ENCODE measurements at regions not wholly inside any gene's neighbourhood (a gene's known extent, or its start where the extent isn't known, plus 50 kb on each side); places are given as distances from the start of the nearest gene placed in this dataset.

DNA sequence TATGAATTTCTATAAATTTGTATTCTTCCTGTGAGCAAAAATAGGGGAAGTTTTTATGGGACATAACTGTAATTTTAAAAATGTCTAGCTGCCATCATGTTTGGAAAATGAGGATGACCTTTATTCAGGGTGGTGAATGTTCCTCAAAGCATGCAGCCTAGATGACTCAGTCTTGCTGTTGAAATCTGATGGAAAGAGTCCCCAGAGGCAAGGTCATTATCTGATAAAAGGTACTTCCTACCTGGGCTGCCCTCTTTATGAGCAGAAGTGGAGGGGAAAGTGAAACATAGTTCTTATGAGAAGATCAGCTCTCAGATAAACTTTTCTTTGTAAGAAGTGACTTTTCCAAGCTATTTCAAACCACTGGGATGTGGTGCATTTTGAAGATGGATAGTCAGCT, 1144.7 kb upstream of the PIK3C3 start:
- no peak for DNase-seq (ENCODE audit: low read depth in 2 of 2)

DNA sequence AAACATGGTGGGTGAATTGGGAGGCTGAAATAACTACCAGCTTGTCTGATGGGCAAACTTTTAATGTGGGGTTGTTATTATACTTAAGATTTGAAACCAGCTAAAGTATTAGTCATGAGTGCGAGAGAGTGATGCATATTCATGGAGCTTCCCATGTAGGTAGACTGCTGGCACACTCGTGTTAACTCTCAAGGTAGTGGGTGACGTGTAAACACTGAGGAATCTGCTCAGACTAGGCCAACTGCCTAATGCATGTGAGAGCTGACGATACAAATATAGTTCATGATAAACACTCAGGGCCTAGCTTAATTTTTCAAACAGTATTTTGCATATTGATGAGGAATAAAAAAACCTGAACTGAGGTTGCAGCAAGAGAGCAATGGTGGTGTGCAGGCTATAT, 1165.7 kb upstream of the PIK3C3 start:
- DNase-seq (ENCODE audit: low read depth in 2 of 2), result no peak

DNA sequence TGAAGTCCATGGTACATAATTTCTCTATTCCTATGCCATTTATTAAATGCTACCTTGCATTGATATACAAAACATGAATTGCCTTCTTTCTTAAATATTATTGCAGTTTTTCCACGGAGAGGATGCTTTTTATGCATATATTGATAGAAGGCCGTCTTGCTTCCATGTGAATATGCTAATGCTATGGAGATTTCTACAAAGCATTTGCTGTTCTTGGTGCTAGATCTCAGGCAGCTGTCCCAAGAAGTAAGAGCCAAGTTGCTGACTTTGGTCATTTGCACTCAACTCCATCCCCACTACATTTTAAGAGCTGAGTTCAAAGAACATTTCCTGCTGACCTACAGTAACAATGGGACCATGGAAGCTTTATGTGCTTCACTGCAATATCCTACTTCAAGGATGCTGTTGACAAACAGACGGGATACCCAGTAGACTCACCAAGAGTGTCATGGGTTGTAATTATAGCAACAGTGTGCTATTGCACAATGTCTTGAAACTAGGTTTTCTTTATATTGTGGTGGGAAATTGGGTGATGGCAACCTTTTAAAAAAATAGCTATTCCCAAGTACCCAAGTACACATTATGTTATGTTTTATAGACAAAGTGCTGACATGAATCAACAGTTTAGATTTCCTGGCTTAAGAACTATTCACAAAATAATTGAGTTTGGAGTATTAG, 1172.4 kb upstream of the PIK3C3 start:
- no peak for DNase-seq (ENCODE audit: low read depth in 2 of 2)

DNA sequence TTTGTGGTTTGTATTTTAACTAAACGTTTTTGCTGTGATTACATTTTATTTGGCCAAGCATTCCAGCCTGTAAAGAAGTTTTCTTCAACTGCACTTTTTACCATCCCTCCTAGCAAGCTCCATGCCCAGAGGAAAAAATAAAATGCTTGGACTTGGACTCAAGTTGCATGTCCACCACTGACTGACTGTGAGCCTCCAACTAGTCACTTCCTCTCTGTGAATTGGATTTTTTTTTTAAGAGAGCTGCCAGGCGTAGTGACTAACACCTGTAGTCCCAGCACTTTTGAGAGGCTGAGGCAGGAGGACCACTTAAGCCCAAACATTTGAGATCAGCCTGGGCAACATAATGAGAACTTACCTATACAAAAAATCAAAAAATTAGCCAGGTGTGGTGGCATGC, 1185.2 kb upstream of the PIK3C3 start:
- DNase-seq (ENCODE audit: low read depth in 2 of 2), result no peak

DNA sequence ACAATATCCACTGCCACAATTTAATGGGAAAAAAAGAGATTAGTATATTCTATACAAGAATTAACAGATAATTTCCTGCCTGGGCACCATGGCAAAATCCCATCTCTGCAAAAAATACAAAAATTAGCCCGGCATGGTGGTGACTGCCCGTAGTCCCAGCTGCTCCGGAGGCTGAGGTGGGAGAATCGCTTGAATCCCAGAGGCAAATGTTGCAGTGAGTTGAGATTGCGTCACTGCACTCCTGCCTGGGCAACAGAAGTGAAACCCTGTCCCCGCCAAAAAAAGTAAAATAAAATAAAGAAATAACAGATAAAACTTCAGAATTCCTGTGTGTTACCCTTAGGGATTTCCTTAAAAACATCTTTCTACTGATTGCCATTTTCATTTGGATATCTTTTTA, 1194.8 kb upstream of the PIK3C3 start:
- no peak for DNase-seq (ENCODE audit: low read depth in 2 of 2)

DNA sequence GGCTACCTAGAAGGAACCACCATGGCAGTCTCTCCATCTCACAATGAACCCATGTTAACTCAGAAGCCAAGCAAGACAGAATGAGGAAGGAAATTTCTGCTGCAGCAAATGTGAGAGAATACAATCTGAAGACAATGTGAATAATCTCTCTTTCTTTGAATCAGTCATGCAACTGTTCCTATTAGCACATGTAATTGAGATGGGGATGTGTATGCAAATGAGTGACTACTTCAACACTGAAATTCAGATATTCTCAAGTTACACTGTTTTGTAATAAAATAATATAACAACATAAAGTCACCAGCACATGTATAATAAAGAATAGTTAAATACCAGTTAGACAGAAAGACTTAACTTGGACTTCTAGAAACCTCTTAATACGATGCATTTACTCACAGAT, 1200.6 kb upstream of the PIK3C3 start:
- no peak for DNase-seq (ENCODE audit: low read depth in 2 of 2)

DNA sequence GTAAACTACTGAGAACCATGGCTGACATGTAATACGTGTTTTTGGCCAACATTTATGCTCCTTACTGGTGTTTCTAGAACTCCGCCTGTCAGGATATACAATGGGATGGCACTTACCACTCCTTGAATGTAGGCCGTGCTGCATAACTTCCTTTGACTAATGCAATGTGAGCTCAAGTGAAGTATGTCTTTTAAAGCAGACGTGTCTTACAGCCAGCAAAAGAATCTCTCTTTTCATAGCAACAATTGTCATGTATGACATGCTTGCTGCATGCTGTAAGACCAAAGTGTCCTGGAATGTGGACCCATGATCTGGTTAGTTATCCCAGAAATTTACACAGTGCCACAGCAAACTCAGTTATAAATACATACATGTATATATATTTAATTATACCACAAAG, 1202.7 kb upstream of the PIK3C3 start:
- DNase-seq (ENCODE audit: low read depth in 2 of 2), result no peak

DNA sequence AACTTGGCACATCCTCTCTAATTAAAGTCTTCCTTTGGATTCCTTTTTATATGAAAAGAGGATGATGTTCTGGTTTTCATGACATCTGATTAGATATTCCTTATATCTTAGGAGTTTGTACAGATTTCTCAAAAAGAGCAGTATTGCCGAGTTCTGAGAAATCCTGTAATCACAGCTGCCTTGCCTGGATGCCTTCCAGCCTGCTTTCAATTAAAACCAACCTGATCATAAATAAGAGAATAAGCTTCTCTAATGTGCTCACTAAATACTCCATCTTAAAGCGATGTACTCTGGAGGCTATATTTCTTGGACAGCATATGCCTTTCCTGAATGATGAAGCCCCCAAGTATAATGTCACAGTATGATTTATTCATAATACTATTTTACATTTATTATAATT, 1203.8 kb upstream of the PIK3C3 start:
- no peak for DNase-seq (ENCODE audit: low read depth in 2 of 2)

DNA sequence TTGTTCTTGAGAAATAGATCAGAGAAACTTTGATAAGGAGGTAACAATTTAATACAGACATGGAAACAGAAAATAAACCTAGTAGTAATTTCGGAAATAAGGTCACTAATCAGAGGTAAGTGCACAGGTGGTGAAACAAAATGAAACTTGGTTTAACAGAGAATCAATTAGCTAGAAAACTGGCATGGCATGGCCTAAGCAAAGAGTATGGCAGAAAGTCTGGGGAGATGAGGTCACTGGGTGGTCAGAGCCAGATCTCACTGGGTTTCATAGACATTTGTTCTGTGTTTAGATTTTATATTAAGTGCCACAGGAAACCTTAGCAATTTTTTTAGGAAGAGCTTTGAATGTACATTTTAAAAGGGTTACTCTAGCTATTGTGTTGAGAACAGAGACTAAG, 1216.0 kb upstream of the PIK3C3 start:
- no peak for DNase-seq (ENCODE audit: low read depth in 2 of 2)

DNA sequence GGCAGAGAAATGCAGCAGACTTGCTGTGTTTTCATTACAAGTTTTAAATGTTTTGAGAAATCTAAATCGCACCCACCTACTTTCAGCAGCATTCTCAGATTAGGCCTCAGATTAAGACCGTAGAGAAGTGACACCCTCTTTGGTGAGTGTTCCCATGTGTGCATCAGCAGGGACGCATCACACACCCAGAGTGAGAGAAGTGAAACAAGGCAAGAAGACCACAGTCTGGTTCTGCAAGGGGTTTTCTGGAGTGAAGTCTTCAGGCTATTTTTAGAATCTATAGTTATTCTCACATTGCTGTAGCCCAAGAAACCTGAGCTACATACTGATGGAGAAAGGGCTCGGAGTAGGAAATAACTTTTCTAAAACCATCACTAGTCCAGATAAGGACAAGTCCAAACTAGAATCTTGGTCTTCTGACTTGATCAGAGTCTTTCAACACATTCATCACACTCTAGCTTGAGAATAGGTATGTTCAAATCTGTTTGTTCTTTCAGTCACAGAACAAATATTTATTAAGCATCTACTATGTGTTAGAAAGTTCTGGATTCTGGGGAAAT, 1216.6 kb upstream of the PIK3C3 start:
- DNase-seq (ENCODE audit: low read depth in 2 of 2), result no peak

DNA sequence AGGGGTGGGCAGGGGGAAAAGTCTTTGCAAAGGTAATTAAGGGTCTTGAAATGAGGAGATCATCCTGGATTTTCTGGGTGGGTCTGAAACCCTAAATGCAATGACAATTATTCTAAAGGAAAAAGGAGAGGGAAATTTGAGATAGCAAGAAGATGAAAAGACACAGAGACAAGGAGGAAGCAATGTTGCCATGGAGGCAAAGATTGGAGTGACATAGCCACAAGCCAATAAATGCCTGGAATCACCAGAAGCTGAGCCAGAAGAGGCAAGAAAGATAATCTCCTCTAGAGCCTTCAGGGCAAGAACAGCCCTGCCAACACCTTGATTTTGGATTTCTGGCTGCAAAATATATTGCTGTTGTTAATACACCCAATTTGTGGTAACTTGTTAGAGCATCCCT, 1246.3 kb upstream of the PIK3C3 start:
- no peak for DNase-seq (ENCODE audit: low read depth in 2 of 2)

DNA sequence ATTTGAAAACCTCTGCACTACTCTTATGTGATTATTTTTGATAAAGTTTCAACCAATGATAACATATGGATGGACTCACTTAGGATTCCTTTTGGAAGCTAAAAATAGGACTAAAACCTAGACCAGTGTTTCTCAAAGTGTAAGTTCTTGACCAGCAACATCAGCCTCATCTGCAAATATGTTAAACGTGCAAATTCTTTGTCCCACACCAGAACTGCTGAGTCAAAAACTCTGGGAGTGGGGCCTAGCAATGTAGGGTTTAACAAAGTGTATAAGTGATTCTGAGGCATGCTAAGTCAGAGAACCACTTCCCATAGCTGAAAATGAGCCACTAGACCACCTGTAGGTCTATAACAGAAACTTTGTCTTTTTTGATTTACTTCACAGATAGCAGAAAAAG, 1247.2 kb upstream of the PIK3C3 start:
- DNase-seq (ENCODE audit: low read depth in 2 of 2), result no peak

DNA sequence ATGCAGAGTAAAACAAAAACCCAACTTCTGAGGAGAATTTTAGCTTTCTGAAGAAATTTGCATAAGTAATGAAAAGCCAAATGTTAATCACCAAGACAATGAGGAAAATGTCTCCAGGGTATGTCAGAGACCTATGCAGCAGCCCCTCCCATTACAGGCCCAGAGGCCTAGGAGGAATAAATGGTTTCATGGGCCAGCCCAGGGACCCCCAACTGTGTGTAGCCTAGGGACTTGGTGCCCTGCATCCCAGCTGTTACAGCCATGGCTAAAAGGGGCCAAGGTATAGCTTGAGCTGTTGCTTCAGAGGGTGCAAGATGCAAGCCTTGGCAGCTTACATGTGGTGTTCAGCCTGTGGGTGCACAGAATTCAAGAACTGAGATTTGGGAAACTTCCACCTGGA, 1256.9 kb upstream of the PIK3C3 start:
- DNase-seq (ENCODE audit: low read depth in 2 of 2), result no peak

DNA sequence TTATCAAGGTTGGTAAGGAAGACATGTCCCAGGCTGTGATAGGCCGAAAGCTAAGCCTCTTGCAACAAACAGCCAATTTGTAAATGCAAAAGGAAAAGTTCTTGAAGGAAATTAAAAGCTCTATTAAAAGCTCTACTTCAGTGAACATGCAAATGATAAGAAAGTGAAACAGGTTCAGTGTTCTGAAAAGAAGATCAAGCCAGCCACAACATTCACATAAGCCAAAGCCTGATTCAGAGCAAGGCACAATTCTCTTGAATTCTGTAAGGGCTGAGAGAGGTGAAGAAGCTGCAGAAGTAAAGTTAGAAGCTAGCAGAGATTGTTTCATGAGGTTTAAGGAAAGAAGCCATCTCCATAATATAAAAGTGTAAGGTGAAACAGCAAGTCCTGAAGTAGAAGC, 1259.5 kb upstream of the PIK3C3 start:
- DNase-seq (ENCODE audit: low read depth in 2 of 2), result no peak

DNA sequence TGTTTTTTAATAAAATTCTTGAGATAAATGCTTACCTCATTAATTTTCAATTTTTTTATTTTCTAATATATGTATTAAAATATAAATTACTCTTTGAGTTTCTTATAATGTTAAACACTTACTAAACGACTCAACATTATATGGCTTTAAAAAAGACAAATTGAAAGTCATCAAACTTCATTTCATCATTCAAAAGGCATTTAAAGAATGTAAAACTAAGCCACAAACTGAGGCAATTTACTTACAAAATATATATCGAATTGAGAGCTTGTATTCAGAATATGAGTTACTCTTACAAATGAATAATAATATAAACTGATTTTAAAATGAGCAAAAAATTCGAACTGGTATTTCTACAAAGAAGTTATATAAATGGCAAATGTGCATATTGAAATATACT, 1262.2 kb upstream of the PIK3C3 start:
- DNase-seq (ENCODE audit: low read depth in 2 of 2), result no peak

DNA sequence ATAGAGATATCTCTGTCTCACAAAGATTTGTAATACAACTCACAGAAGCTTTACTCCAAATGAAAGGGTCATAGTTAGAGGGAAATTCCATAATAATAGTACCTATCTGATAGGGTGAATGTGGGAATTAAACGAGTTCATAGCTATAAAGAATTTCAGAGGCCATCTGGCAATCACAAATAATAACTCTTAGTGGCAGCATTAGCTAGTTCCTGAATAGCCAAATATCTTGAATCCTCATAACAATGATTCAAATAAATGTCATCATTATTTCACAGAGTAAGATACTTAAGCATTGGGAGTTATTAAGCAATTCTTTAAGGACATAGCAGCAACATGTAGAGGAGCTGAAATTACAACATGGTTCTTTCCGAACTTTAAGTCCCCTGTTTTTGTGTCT, 1265.0 kb upstream of the PIK3C3 start:
- no peak for DNase-seq (ENCODE audit: low read depth in 2 of 2)

DNA sequence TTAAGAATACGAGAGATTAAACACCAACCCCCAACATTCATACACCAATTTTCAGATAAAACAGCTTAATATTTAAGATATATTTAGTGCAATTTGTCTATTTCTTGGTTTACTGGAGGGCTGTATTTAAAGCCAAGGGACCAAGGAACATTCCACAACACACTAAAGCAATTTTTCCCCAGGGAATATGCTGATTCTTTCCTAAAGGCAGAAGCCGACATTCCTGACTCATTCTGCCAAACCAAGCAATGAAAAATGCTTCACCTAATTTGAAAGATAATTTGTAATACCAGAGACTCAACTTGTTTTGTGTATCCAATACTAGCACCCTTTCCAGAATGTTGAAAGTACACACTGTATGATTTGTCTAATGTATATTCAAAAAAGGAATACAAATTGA, 1267.6 kb upstream of the PIK3C3 start:
- DNase-seq (ENCODE audit: low read depth in 2 of 2), result no peak

DNA sequence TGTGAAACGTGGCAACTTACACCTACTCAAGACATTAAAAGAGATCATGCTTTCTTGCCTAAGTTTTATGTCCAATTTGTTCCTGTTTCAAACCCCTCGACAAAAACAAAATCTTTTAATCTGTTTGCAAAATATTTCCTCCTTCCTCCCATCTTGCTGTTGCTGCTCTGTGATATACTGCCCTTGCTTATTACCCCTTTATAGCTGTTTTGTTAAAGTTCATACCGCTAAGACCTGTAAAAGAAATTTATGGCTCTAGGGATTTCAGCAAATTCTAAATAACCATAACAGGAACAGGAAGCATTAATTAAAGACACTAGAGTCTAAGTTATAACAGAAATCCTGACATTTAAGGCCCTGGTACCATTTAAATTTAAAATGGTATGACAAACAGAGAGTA, 1268.2 kb upstream of the PIK3C3 start:
- no peak for DNase-seq (ENCODE audit: low read depth in 2 of 2)

DNA sequence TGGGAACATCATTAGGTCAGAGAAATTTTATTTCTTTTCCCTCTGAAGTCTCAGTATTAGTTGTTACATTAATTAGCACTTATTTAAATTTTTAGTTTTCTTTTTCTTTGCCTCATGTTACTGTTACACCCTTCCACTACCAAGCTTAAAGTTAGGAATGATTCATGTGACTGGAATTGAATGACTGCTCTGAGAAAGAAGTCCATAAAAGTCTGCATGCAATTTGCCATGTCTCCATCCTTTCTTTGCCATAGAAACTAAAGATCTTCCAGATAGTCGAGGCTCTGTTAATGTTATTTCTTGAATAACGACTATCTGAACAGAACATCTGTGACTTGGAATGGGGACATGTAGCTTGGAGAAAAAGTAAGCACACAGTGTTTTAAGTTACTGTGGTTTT, 1269.8 kb upstream of the PIK3C3 start:
- DNase-seq (ENCODE audit: low read depth in 2 of 2), result no peak

DNA sequence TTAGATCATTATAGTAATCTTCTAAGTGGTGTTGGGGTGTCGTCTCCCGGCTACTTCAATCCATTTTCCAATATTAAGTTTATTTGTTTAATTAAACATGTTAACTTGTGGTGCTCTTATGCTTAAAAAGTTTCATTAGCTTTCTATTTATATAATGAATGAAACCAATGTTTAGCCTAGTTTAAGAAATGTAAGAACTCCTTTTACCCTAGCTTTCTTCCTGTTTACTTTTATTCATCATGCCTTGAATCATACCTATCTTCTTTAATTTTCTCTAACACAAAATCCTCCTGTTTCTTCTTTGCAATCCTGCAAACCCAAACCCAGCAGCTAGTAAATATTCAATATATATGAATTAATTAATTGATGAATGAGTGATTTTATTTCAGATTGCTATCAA, 1276.7 kb upstream of the PIK3C3 start:
- DNase-seq (ENCODE audit: low read depth in 2 of 2), result no peak

DNA sequence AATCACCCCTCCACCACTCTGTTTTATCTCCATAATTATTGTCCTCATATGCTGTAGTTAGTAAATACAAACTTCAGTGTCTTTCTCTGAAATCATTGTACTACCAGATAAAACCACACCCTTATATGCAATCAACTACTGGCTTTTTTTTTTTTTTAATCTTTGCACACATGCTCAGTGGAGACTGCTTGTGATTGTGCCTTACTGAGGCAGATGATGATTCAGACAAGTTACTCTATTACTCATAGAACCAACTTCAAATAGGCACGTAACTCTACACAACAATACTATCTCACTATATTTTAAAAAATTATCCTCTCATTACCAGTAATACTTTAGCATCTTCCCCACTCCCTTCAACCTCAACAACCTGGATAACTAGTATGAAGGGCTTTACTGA, 1278.4 kb upstream of the PIK3C3 start:
- DNase-seq (ENCODE audit: low read depth in 2 of 2), result no peak

DNA sequence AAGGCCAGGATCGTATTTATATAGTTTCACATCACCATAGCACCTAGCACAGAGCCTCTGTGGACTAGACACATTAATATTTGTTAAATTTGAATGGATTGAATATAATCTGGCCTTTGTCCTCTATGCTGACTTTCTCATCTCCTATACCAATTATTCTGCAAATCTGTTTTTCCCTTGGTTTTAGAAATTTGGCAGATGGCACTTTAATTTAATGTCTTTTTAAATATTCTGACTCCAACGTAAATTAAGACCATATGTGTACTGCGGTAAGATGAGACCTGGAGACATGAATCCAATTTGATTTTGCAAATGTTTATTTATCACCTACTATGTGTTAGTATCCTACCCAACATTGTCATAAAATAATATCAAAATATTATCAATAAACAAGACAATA, 1281.9 kb upstream of the PIK3C3 start:
- no peak for DNase-seq (ENCODE audit: low read depth in 2 of 2)

DNA sequence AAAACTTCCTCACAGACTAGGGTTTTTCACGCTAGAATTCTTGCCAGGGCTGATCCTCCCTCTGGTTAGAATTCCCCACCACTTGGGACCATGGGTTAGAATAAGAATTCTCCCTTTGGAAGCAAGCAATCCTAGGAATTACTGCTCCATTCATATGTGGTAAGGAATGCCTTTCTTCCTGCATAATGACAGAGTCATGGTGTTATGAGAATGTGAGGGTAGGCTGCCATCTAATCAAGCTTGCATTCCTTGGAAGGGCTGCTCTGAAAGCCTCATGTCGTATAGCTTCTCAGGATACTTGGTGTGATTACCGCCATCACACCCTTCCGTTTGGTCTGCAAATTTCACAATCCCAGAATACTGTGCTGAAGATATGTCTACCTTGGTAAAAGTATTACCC, 1282.4 kb upstream of the PIK3C3 start:
- no peak for DNase-seq (ENCODE audit: low read depth in 2 of 2)

DNA sequence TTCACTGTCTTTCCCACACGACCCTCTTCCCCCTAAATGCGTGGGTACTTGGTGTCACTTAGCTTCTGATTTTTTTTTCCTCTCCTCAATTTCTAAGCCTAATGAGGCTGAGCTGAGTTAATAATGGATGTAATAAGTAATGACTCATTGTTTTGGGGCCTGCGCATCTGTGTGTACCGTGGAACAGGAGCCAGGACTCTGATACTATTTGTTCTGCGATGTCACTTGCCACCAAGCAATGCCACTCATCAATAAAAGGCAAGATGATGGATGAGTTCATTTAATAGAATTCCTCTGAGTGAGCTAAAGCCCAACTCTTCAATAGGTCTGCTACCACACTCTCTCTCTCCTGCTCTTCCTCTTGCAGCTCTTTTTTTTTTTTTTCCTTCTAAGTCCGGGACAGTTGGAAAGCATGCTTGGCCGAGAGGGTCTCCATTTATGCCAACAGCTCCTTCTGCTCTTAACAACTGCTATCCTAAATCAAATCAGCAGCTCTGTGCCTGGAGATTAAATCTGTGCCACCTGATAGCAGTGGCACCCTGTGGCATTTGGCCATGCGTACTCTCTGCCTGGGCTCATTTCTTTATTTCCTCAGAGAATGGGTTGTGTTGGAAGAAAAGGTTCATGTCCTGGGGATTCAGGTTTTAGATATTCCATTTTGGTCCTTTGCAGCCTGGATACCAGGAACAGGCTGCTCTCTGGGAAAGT, 1284.2 kb upstream of the PIK3C3 start:
- DNase-seq (ENCODE audit: low read depth in 2 of 2), result no peak

Data from stimulated activated CD4-positive, alpha-beta T cell treated with anti-CD3 and anti-CD28 coated beads, Interleukin-1b, Interleukin-23, amount 100 ng/mL, for 1 hour (primary cell).